Stimulated activated CD4-positive, alpha-beta T cell treated with anti-CD3 and anti-CD28 coated beads, TNF-alpha, amount 100 ng/mL, for 48 hours (primary cell): ENCODE measurements at regions not wholly inside any gene's neighbourhood (a gene's known extent, or its start where the extent isn't known, plus 50 kb on each side); places are given as distances from the start of the nearest gene placed in this dataset.
"Not testable (repeated sequence)": the region's sequence is repeated elsewhere in the genome, so short reads cannot be mapped to it uniquely, and the experiment has no call there.

Experiments used
- DNase-seq, 3 donors: peaks; one replicate each; pipeline ENCODE4 v3.0.0-alpha.2; 2020; ENCODE audit warnings: low read depth in 3 of 3

GRCh38 chr3:145531548-145531947, 629.4 kb downstream of the PLOD2 start:
- DNase-seq: no peak

DNA sequence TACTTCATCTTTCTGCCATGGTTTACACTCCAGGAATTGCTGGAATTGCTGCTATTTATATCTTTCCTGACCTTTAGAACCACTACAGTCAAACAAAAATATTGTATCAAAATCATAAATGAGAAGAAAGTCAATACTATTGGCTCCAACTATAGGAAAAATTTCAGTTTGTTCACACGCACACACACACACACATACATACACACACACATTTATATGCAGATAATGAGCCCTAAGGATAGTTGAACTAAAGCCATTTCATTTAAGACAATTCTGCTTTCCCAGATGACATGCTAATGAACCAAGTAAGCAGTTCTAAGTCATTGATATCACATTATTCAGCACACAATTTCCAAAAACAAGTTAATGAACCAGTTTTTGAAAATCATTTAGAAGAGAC, 627.3 kb downstream of the PLOD2 start:
- no peak for DNase-seq

DNA sequence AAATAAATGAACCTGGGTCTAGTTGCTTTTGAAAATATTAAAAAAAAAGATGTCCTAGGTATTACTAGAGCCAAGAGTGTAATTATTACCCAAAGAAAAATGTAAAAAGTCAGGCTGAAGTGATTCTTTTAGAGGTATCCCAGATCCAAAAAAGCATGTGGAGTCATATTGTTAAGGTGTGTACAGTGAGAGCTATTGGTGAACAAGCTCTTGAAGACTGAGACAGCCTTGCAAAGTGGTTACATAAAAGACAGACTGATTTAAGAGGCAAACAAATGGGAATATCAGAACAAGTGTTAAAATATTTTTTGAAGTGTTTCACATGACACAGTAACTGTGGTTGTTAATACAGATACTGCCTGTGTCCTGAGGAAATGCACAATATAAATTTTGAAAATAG, 624.5 kb downstream of the PLOD2 start:
- no peak for DNase-seq

- no peak for DNase-seq
Measured at GRCh38 chr3:145550522-145550921, 610.5 kb downstream of the PLOD2 start.

DNA sequence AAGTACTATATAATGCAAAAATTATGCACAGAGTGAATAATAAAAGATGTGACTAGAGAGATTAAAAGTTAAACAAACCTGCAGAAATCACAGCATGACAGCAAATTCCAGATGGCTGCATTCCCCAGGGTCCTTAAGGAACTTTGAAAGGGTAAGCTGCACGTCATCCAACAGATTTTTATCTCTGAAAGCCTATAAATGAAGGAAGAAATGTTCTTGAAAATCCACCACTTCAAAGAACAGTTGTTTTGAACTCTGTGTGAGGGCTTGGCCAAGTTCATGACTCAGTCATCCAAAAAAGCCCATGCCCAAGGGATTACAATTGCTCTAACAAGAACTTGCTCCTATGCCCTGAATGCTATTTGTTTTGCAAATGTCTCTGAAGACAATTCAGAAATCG, 603.6 kb downstream of the PLOD2 start:
- no peak for DNase-seq

GRCh38 chr3:145578471-145578870, 582.5 kb downstream of the PLOD2 start:
- DNase-seq: no peak

- no peak for DNase-seq
Measured at GRCh38 chr3:145581694-145582093, 579.3 kb downstream of the PLOD2 start.

- DNase-seq: no peak
Measured at GRCh38 chr3:145604851-145605250, 556.1 kb downstream of the PLOD2 start.

DNA sequence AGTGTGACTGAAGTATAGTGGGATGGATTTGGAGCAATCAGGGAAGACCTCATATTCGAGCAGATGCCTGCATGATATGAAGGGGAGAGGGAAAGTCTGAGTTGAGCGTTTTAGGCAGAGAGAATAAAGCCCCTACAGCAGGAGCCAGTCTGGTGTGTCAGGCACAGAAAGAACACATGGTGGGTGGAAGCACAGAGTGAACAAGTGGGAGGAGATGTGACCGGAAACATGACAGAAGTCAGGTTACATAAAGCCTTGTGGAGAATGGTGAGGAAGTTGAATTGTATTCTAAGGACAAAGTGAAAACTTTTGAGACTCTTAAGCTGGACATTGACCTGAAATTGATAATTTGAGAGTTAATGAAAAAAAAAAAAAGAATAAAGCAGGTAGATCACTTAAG, 541.0 kb downstream of the PLOD2 start:
- no peak for DNase-seq

- DNase-seq: no peak
Measured at GRCh38 chr3:145620486-145620885, 540.5 kb downstream of the PLOD2 start.

- no peak for DNase-seq
Measured at GRCh38 chr3:145623349-145623748, 537.6 kb downstream of the PLOD2 start.

DNA sequence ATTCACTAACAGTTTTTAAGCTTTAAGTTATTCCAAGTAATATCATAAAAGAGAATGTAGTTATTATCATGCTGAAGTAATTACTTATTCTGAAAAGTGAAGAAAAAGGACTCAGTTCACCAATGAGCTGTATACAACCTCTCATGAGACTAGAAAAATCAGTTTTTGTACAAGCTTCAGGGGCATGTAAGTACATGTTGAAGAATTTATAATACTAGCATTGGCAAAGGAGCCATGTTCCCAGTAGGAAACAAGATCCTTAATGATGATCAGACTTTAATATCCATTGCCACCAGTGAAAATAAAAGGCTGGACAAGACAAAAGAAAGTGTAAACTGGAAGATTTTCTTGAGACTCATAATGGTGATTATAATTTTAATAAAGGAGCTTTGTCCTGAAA, 532.8 kb downstream of the PLOD2 start:
- DNase-seq: no peak

DNA sequence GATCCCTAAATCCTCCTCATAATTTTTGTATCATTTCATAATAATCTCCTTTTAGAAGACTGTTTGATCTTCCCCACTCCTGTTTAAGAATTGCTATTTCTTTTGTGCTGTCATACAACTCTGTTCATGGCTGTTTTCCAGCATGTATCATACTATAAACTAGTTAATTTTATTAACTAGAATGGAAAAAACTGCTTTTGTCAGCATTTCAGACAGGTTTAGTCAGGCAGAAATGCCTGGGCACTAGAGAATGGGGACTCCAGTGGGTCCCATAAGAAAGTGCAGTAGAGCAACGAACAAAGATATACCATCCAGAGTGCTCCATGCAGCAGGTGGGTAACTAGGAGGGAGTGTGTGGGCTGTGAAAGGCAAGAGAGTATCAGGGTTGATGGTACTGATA, 523.9 kb downstream of the PLOD2 start:
- no peak for DNase-seq

DNA sequence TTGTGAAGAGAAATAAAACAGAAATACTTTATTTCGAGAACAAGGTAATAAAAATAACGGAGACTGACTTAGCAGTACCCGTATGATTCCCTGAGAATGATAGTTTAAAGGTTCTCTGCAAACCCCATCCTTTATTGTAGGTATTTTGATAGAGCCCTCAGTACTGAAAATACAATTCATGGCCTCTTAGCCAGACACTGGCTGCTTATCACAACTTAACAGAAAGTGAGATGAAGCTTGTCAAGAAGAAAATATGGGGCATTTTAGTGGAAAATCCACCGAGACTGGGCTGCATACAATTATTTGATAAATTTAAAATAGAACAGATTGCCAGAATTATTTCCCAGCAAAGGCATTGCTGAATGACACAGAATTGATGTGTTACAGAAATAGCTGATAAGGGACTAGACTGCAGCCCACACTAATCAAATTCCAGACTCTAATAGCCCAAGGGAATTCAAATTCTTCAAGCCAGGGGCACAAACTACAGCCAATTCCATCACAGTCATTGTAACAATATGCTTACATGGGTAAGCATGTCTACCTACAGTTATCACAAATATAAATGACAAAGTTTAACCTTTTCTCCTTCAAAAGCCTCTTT, 521.9 kb downstream of the PLOD2 start:
- DNase-seq: no peak

DNA sequence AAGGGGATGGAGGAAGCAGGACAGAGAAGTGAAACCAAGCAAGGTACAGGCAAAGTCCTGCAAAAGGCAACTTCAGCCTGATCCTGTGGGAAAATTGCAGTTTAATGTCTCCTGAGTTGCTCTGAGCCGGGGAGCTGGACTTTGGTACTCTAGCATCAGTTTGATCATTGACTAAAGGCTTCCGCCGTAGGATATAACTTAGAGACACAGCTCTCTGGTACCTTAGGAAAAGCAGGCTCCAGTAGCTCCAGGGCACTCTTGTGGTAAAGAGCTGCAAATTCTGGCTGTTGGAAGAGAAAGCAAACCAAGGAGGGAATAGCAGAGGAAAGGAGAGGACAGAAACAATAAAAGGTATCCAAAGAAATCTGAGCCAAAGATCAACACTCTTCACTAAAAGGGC, 521.1 kb downstream of the PLOD2 start:
- DNase-seq: no peak

GRCh38 chr3:145648396-145648795, 512.6 kb downstream of the PLOD2 start:
- no peak for DNase-seq

DNA sequence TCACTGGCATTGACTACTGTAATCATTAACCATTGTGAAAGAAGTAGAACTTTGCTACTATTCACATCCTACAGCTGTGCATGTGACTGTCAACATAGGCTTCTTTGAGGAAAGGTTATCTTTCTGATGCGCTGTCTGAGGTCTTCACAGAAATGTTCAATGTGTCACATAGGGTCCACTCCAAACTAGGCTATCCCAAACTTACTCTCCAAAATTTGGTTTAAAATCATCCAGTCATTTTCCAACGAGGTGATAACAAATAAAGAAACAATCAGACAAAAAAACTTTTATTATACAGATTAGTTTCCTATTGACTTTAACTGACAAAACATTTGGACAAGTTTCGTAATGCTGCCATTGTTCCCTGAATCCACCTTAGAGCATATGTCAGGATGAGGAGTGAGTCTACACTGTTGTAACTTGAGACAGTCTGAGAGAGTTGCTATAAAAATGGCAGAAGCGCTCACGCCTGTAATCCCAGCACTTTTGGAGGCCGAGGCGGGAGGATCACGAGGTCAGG, 511.6 kb downstream of the PLOD2 start:
- no peak for DNase-seq

DNA sequence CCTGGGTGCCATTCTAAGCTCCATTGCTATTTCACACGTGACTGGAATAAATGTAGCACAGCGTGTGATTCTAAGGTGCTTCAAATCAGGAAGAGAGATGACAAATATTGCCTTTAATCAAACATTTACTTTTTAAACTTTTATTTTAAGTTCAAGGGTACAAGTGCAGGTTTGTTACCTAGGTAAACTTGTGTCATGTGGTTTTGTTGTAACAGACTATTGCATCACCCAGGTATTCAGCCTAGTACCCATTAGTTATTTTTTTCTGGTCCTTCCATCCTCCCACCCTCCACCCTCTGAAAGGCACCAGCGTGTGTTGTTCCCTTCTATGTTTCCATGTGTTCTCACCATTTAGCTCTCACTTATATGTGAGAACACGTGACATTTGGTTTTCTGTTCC, 510.8 kb downstream of the PLOD2 start:
- no peak for DNase-seq

DNA sequence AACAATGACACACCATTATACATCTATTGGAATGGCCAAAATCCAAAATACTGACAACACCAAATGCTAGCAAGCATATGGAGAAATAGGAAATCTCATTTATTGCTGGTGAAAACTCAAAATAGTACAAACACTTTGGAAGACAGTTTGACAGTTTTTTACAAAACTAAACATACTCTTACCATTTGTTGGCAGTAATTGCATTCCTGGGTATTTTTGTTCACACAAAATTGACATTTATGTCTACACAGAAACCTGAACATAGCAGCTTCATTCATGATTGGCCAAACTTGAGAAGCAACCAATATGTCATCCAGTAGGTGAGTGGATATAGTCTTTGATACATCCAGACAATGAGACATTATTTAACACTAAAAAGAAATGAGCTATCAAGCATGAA, 489.9 kb downstream of the PLOD2 start:
- DNase-seq: no peak

- no peak for DNase-seq
Measured at GRCh38 chr3:145673838-145674237, 487.1 kb downstream of the PLOD2 start.

DNA sequence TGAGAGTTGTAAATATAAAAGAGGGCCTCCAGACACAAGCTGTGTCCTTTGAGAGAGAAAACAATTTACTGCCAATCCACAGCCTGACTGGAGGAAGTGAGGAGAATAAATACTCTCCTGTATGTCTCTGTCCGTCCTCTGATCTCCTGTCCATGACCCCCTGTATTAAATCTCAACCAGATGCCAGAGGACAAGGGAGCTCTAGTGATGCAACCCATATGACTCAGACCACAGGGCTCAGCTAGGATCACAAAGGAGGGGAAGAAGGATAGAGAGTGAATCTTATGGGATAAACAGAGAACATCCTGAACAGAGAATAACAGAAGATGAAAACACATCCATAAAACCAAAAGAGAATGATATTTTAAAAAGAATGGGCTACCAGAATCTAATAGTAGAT, 482.6 kb downstream of the PLOD2 start:
- DNase-seq: no peak

GRCh38 chr3:145681181-145681580, 479.8 kb downstream of the PLOD2 start:
- no peak for DNase-seq

- not testable (repeated sequence) for DNase-seq
Measured at GRCh38 chr3:145687978-145688377, 473.0 kb downstream of the PLOD2 start.

GRCh38 chr3:145692751-145693150, 468.2 kb downstream of the PLOD2 start:
- DNase-seq: no peak
